ENCODE measurements at regions not wholly inside any gene's neighbourhood (a gene's known extent, or its start where the extent isn't known, plus 50 kb on each side); places are given as distances from the start of the nearest gene placed in this dataset.

- TF ChIP-seq RXRA (IDR thresholded peaks at IDR 0.05; ENCODE audit: borderline replicate concordance, low read depth) (no peak), CTCF (IDR thresholded peaks at IDR 0.05) (no peak), CHD2 (IDR thresholded peaks at IDR 0.05; ENCODE audit: low read length, partially characterized antibody) (no peak), REST (IDR thresholded peaks at IDR 0.05; ENCODE audit: low read depth, low read length) (no peak), EZH2phosphoT487 (IDR thresholded peaks at IDR 0.05; ENCODE audit: borderline replicate concordance, low read depth) (no peak), ZBTB33 (IDR thresholded peaks at IDR 0.05; ENCODE audit: borderline replicate concordance, low read depth) (no peak), EP300 (IDR thresholded peaks at IDR 0.05; ENCODE audit: borderline replicate concordance in 1 of 2, low read depth in 1 of 2, low read length in 1 of 2) (no peak), GATA2 (CRISPR knock-in tag; IDR thresholded peaks at IDR 0.05) (no peak), POLR2AphosphoS5 (IDR thresholded peaks at IDR 0.05; ENCODE audit: low read depth, low read length) (no peak), NRF1 (IDR thresholded peaks at IDR 0.05; ENCODE audit: low read depth, low read length) (no peak), FOXM1 (IDR thresholded peaks at IDR 0.05; ENCODE audit: low read depth) (no peak), SMC3 (IDR thresholded peaks at IDR 0.05; ENCODE audit: low read depth, low read length) (no peak), JUND (IDR thresholded peaks at IDR 0.05) (no peak)
- TF ChIP-seq, protein P1, sequence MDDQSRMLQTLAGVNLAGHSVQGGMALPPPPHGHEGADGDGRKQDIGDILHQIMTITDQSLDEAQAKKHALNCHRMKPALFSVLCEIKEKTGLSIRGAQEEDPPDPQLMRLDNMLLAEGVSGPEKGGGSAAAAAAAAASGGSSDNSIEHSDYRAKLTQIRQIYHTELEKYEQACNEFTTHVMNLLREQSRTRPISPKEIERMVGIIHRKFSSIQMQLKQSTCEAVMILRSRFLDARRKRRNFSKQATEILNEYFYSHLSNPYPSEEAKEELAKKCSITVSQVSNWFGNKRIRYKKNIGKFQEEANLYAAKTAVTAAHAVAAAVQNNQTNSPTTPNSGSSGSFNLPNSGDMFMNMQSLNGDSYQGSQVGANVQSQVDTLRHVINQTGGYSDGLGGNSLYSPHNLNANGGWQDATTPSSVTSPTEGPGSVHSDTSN (IDR thresholded peaks at IDR 0.05): no peak
These were observed 91.5 kb upstream of the TBC1D5 start for GRCh38 chr3:17833786-17834559.

Measured in SK-N-SH (cell line).